ENCODE measurements at regions not wholly inside any gene's neighbourhood (a gene's known extent, or its start where the extent isn't known, plus 50 kb on each side); places are given as distances from the start of the nearest gene placed in this dataset.

DNA sequence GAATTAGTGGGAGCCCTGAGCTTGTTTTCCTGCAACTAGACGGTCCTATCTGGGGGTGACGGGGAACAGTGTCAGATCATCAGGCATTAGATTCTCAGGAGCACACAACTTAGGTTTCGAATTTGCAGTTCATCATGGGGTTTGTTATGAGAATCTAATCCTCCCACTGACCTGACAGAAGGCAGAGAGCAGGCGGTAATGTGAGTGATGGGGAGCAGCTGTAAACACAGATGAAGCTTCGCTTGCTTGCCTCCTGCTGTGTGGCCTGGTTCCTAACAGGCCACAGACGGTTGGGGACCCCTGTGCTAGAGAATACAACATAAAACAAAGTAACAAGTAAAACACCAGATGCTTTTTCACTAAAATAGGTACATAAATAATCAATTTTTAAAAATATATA, 86.2 kb upstream of the BLTP1 start:
- TF ChIP-seq, protein P1, sequence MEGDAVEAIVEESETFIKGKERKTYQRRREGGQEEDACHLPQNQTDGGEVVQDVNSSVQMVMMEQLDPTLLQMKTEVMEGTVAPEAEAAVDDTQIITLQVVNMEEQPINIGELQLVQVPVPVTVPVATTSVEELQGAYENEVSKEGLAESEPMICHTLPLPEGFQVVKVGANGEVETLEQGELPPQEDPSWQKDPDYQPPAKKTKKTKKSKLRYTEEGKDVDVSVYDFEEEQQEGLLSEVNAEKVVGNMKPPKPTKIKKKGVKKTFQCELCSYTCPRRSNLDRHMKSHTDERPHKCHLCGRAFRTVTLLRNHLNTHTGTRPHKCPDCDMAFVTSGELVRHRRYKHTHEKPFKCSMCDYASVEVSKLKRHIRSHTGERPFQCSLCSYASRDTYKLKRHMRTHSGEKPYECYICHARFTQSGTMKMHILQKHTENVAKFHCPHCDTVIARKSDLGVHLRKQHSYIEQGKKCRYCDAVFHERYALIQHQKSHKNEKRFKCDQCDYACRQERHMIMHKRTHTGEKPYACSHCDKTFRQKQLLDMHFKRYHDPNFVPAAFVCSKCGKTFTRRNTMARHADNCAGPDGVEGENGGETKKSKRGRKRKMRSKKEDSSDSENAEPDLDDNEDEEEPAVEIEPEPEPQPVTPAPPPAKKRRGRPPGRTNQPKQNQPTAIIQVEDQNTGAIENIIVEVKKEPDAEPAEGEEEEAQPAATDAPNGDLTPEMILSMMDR (IDR thresholded peaks at IDR 0.05), result no peak
- TF ChIP-seq ZFX (IDR thresholded peaks at IDR 0.05; ENCODE audit: borderline replicate concordance), result no peak
